HFF-Myc (cell line): ENCODE measurements at regions not wholly inside any gene's neighbourhood (a gene's known extent, or its start where the extent isn't known, plus 50 kb on each side); places are given as distances from the start of the nearest gene placed in this dataset.

Source experiments
- DNase-seq: peaks from one replicate; pipeline ENCODE4 v3.0.0-alpha.2; 2011; ENCODE audit warnings: low read depth; ENCODE audit errors: extremely low read depth
- H3K4me3 ChIP-seq: replicated peaks from 2 replicates; pipeline ENCODE4 v1.5.1; 2011; ENCODE audit warnings: low read depth, mild to moderate bottlenecking, control low read depth, low read length
- TF ChIP-seq, protein P1 (sequence below): IDR thresholded peaks from 2 replicates; pipeline ENCODE4 v1.5.1; 2012; ENCODE audit warnings: mild to moderate bottlenecking, low read depth, low read length, control low read depth; ENCODE audit errors: missing control alignments

DNA sequence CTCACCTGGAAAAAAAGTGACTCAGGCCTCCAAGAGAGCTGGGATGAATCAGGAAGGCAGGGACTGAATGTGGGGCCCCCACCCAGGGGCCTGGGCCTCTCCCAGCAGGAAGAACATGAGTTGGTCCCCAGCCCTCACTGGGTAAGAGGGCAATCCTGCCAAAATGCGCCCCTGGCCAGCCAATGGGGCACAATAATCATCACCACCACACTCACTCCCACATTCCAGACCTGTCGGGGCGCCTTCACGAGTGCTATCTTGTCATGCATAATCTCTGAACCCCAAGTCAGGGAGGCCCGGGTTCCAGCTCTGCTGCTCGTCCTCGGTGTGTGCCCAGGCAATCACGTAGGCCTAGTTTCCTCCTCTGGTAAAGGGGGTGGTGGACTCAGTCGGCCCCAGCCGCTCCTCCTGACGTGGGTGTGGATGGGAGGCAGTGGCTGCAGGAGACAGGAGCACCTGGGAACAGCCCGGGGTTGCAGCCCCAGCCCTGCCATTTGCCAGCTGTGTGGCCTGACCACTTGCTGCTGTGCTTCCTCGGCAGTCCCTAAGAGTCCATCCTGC, 115.1 kb downstream of the CYP26B1 start:
- TF ChIP-seq, protein P1, sequence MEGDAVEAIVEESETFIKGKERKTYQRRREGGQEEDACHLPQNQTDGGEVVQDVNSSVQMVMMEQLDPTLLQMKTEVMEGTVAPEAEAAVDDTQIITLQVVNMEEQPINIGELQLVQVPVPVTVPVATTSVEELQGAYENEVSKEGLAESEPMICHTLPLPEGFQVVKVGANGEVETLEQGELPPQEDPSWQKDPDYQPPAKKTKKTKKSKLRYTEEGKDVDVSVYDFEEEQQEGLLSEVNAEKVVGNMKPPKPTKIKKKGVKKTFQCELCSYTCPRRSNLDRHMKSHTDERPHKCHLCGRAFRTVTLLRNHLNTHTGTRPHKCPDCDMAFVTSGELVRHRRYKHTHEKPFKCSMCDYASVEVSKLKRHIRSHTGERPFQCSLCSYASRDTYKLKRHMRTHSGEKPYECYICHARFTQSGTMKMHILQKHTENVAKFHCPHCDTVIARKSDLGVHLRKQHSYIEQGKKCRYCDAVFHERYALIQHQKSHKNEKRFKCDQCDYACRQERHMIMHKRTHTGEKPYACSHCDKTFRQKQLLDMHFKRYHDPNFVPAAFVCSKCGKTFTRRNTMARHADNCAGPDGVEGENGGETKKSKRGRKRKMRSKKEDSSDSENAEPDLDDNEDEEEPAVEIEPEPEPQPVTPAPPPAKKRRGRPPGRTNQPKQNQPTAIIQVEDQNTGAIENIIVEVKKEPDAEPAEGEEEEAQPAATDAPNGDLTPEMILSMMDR: no peak
- H3K4me3 ChIP-seq: no peak overlapping the region
- no peak for DNase-seq

DNA sequence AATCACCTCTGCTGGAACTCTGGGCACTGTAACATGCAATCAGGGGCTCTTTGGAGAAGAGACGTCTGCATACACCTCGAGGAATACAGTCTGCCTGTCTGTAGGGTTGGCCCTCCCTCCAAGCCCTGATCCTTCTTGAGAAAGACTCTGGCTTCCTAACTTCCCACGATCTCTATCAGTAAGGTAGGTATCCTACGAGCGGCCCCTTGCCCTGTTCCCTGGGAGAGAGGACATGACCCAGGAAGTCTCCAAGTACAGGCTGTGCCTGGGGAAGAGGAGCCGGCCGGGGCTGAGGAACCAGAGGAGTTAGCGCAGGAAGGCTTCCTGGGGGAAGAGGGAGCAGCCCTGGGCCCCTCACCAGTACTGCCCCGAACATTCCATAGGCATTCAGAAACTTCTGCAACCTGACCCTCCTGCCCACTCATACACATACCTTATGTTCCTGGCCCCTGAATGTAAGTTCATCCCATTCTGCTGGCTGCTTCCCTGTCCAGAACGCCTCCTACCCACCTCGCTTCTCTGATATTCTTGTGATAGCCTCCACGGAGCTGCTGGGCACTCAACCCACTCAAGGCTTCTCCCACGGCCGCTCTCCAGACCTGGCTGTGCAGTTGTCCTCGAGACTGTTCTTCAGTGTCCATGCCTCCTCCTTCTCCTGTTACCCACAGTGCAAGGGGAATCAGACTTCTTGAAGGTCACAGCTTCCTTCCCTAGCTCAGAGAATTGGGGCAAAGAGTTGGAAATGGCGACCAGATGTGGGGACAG, 116.1 kb downstream of the CYP26B1 start:
- H3K4me3 ChIP-seq: no peak overlapping the region
- DNase-seq: no peak
- TF ChIP-seq, protein P1: no peak

DNA sequence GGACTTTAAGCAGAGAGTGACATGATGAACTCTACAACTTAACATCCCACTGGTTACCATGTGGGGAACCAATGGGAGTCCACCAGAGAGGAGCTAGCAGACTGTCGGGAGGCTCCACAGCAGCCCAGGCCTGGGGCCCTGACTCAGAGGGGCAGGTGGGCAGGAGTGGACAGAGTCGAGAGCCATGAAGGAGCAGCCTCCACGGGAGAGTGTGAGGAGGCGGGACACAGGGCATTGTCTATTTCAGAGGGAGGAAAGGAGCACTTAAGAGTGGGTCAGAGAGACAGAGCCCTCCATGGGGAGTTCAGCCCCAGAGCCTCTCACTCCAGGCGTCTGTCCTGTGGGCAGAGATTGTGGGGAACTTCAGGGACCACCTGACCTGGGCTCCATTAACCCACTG, 118.7 kb downstream of the CYP26B1 start:
- no peak for DNase-seq
- TF ChIP-seq, protein P1: no peak

DNA sequence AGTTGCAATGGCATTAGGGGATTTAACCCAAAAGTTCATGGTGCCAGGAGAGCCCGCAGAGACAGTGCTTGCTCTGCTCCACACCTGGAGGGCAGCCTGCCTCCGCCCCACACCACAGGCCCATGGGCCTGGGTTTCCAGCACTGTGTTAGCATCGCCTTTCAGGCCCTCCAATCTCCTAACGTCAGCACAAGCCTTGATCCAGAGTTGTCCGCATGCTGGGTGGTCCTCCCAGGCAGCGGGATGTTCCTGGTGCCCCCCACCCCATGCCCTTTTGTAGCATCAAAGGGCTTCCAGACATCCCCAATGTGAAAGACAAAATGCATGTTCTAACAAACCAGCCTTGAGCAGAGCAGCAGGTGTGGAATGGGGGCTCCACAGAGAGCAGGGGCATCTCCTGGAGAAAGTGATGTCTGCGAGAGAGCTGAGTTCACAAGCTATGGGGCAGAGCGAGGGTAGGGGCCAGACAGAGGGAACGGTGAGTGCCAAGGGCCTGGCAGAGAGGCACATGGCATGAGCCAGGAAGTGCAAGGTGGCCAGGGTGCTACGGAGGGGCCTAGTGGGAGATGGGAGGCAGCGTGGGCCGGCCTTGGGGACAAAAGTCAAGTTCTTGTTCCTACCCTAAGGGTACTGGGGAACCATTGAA, 119.2 kb downstream of the CYP26B1 start:
- H3K4me3 ChIP-seq: no peak overlapping the region
- DNase-seq: no peak
- TF ChIP-seq, protein P1: no peak

More for the DNA sequence above, 118.7 kb downstream of the CYP26B1 start:
- H3K4me3 ChIP-seq: no peak overlapping the region

DNA sequence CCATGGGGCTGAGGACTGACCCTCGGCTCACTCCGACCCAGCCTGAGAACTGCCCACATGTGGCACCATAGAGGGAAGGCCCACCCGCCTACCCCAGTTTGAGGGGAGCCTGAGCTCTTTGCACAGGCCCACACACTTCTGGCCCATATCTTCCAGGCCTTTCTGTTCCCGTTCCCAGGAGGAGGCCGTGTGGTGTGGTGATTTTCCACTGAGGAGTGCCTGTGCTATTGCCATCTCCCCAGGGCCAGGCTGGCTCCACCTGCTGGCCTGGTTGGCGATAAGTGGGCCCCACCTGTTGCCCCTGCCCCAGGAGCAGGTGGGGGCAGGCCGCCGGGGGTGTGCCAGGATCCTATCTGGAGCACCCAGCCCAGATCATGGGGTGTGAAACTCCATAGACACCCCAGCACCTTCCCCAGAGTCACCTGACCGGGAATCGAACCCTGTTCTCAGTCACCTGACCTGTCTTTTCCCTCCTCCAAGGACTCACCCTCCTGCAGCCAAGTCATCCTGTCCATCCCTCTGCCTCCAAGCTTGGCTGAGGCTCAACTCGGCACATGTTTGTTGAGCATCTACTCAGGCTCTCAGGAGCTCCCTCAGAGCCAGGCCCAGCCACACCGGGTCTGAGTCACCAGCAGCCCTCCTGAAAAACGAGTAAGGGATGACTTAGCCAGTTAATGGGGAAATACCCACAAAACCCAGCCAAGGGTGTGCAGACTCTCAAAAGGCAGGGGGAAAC, 120.1 kb downstream of the CYP26B1 start:
- no peak for DNase-seq

DNA sequence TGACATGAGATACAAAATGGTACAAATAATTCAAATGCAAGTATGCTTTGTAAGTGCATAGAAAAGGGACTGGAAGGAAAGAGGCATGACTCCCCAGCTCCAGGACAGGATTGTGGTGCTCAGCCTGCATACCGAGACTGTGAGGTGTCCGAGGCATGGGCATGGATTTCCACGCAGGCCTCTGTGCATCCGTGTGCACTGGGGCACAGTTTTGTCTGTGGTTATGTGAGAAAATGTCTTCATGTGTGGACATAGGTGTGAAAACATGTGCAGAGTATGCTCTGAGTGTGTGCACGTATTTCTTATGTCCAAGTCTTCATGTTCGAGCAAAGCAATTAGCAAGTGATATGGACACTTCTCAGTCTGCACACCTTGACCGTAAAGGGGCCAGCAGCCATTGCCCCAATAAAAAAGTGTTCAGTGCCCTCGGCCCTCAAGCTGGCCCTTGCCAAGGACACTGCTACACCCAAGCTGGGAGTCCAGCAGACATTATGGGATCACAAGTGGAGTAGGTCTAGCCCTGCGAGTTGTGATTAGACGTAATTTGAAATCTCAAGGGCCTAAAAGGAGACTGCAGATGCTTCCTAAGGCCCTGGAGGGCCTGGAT, 120.7 kb downstream of the CYP26B1 start:
- TF ChIP-seq, protein P1: no peak
- H3K4me3 ChIP-seq: no peak overlapping the region
- no peak for DNase-seq

More for the DNA sequence above, 120.1 kb downstream of the CYP26B1 start:
- no peak overlapping the region for H3K4me3 ChIP-seq
- TF ChIP-seq, protein P1: no peak
